ENCODE measurements at regions not wholly inside any gene's neighbourhood (a gene's known extent, or its start where the extent isn't known, plus 50 kb on each side); places are given as distances from the start of the nearest gene placed in this dataset.

DNA sequence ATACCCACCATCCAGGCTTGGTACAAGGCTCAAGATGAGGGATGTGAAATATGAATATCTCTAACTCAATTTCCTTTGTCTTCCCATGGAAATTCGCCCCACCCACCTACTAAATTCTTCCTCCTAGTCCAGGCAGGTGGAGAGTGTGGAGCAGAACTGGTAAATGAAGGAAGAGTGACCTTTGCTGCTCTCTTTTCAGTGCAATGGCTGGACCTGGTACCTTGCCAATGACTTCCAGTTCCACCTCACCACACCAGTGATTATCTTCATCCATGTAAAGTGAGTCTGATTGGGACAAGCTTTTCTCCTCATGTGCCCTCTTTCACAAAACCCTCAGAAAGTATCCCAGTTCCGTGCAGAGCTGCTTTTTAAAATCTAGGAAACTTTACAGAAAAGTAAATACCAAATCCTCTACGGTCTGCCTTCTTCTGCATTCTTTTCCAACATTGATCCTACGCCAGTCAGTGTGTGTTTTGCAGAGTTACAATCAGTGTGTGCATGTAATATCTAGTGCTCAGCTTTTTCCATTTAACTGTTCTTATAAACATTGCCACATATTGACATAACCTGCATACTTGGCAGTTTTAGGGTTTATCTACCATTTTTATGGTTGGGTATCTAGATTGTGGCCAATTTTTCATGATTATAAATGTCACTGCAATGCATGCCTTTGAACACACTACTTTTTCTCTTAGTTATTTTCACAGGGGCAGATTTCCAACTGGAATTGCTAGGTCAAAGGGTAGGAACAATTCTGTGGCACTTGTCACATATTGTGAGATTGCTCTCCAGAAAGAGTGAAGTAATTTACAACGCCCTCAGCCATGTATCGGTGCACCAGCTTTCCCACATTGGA lies 86.5 kb upstream of the SEC11C start:
- H3K4me1 ChIP-seq (ENCODE audit: control insufficient read depth in 1 of 2, insufficient read depth in 2 of 2, low read length in 2 of 2): no peaks in the 10 kb centered on the region
- Mint-ChIP-seq H3K36me3 (no peaks in the 10 kb centered on the region), H3K4me3 (no peak overlapping the region), H3K27me3 (ENCODE audit: low read depth in 3 of 3) (peaks cover 2 to 7% (median 2%) of the 10 kb centered on the region in 3 donors), H3K27ac (no peak overlapping the region), H3K9me3 (peaks cover 0 to 2% (median 0%) of the 10 kb centered on the region in 7 donors), H3K4me1 (peaks cover 1% of the 10 kb centered on the region)
- no peak for DNase-seq
- no peaks in the 10 kb centered on the region for H4K20me1 ChIP-seq (ENCODE audit: insufficient read depth, low read length)
- no CpG with 5 or more reads among the region's 6 CpGs for WGBS (ENCODE audit: insufficient coverage)
- no peak overlapping the region for H2AFZ ChIP-seq (ENCODE audit: insufficient read depth, low read depth, low read length, poor library complexity, severe bottlenecking)
- no peaks in the 10 kb centered on the region for H3K9me3 ChIP-seq (replicated peaks in 1 of 2; ENCODE audit: control insufficient read depth in 1 of 2, insufficient read depth in 1 of 2, low read length in 2 of 2)
- no peak overlapping the region for H3K4me2 ChIP-seq (replicated peaks; ENCODE audit: extremely low read depth, low read length, poor library complexity, severe bottlenecking)
- no peak overlapping the region for H3K9ac ChIP-seq (ENCODE audit: insufficient read depth, low read length, poor library complexity, severe bottlenecking)
- H3K79me2 ChIP-seq (ENCODE audit: insufficient read depth, low read length): no peaks in the 10 kb centered on the region
- H3K36me3 ChIP-seq (replicated peaks in 1 of 2; ENCODE audit: control insufficient read depth in 1 of 2, insufficient read depth in 2 of 2, low read length in 2 of 2): no peaks in the 10 kb centered on the region
- no peak overlapping the region for H3K27ac ChIP-seq (ENCODE audit: low read depth in 1 of 2, low read length in 2 of 2)
- no peak overlapping the region for H3K4me3 ChIP-seq (replicated peaks in 1 of 3; ENCODE audit: low read depth in 2 of 3, low read length in 3 of 3)
- TF ChIP-seq CTCF (IDR thresholded peaks at IDR 0.05): no peak
- intact Hi-C loops (cut with micrococcal nuclease): no loop called here
- H3K27me3 ChIP-seq (ENCODE audit: control insufficient read depth in 2 of 2, insufficient read depth in 2 of 2, low read length in 2 of 2): peaks cover 0 to 3% of the 10 kb centered on the region in 2 donors

DNA sequence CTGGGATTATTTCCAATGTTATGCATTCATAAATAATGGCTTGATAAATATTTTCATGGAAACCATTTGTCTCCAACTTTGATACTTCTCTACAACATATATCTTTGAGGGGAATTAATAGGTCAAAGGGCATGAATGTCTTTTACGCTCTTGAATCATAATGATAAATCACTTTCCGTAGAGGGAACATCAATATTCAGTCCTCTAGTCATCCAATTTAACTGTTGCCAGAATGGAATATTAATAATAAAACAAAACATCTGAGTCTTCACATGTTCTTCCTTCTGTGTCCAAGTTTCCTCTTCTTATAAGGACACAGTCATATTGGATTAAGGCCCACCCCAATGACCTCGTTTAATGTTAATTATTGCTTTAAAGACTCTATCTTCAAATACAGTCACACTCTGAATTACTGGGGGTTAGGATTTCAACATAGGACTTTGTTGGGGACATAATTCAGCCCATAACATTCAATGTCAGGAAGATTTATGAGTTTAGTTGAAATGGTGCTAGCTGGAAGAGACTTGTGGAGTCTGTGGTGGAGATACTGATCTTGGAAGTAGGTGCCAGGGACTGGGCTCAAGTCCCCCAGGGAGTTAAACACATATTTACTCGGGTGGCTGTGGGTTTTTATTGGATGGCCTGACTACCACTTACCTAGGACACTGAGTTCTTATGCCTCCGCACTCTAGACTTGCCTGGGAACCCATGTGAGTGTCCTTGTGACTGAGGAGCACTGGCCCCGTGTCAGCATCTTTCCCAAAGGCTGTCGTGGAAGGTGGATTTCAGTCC lies 85.0 kb upstream of the SEC11C start:
- no peak for DNase-seq
- Histone ChIP-seq H4K20me1 (ENCODE audit: insufficient read depth, low read length) (no peaks in the 10 kb centered on the region), H2AFZ (ENCODE audit: insufficient read depth, low read depth, low read length, poor library complexity, severe bottlenecking) (no peak overlapping the region), H3K27ac (ENCODE audit: low read depth in 1 of 2, low read length in 2 of 2) (no peak overlapping the region), H3K36me3 (replicated peaks in 1 of 2; ENCODE audit: control insufficient read depth in 1 of 2, insufficient read depth in 2 of 2, low read length in 2 of 2) (no peaks in the 10 kb centered on the region), H3K9ac (ENCODE audit: insufficient read depth, low read length, poor library complexity, severe bottlenecking) (no peak overlapping the region), H3K27me3 (ENCODE audit: control insufficient read depth in 2 of 2, insufficient read depth in 2 of 2, low read length in 2 of 2) (no peaks in the 10 kb centered on the region), H3K4me3 (replicated peaks in 1 of 3; ENCODE audit: low read depth in 2 of 3, low read length in 3 of 3) (no peak overlapping the region), H3K4me2 (replicated peaks; ENCODE audit: extremely low read depth, low read length, poor library complexity, severe bottlenecking) (no peak overlapping the region), H3K79me2 (ENCODE audit: insufficient read depth, low read length) (no peaks in the 10 kb centered on the region), H3K4me1 (ENCODE audit: control insufficient read depth in 1 of 2, insufficient read depth in 2 of 2, low read length in 2 of 2) (no peaks in the 10 kb centered on the region), H3K9me3 (replicated peaks in 1 of 2; ENCODE audit: control insufficient read depth in 1 of 2, insufficient read depth in 1 of 2, low read length in 2 of 2) (no peaks in the 10 kb centered on the region)
- no peak overlapping the region for H3K27ac Mint-ChIP-seq
- peaks cover 0 to 4% (median 2%) of the 10 kb centered on the region in 3 donors for H3K27me3 Mint-ChIP-seq (ENCODE audit: low read depth in 3 of 3)
- WGBS (ENCODE audit: insufficient coverage): 86% methylated on average over 1 of the region's 7 CpGs
- intact Hi-C loops (cut with micrococcal nuclease): no loop called here
- no peak overlapping the region for H3K4me3 Mint-ChIP-seq
- H3K4me1 Mint-ChIP-seq: peaks cover 1% of the 10 kb centered on the region
- no peaks in the 10 kb centered on the region for H3K36me3 Mint-ChIP-seq
- H3K9me3 Mint-ChIP-seq: peaks cover 0 to 2% (median 0%) of the 10 kb centered on the region in 7 donors
- no peak for TF ChIP-seq CTCF (IDR thresholded peaks at IDR 0.05)

All from CD14-positive monocyte (primary cell).